ENCODE measurements at regions not wholly inside any gene's neighbourhood (a gene's known extent, or its start where the extent isn't known, plus 50 kb on each side); places are given as distances from the start of the nearest gene placed in this dataset.

DNA sequence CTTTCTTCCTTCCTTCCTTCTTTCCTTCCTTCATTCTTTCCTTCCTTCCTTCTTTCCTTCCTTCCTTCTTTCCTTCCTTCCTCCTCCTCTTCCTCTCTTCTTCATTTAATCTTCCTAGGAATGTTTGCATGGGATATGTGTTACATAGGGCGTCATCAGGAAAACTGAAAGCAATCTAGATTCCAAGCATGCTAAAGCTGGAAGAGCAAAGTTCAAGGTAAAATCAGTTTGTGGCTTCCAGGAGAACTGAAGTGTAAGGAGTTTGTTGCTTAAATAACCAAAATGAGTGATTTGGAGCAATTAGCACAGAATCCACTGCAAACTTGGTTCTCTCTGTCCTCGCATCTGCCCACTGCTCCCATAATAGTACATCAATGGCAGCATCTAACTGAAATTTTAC is 716.2 kb downstream of the GBE1 start:
- TF ChIP-seq, protein P1, sequence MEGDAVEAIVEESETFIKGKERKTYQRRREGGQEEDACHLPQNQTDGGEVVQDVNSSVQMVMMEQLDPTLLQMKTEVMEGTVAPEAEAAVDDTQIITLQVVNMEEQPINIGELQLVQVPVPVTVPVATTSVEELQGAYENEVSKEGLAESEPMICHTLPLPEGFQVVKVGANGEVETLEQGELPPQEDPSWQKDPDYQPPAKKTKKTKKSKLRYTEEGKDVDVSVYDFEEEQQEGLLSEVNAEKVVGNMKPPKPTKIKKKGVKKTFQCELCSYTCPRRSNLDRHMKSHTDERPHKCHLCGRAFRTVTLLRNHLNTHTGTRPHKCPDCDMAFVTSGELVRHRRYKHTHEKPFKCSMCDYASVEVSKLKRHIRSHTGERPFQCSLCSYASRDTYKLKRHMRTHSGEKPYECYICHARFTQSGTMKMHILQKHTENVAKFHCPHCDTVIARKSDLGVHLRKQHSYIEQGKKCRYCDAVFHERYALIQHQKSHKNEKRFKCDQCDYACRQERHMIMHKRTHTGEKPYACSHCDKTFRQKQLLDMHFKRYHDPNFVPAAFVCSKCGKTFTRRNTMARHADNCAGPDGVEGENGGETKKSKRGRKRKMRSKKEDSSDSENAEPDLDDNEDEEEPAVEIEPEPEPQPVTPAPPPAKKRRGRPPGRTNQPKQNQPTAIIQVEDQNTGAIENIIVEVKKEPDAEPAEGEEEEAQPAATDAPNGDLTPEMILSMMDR (IDR thresholded peaks at IDR 0.05): no peak
- TF ChIP-seq, protein P2, sequence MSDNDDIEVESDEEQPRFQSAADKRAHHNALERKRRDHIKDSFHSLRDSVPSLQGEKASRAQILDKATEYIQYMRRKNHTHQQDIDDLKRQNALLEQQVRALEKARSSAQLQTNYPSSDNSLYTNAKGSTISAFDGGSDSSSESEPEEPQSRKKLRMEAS (IDR thresholded peaks at IDR 0.05): no peak
- TF ChIP-seq POLR2A (IDR thresholded peaks at IDR 0.05; ENCODE audit: low read length) (no peak), BHLHE40 (IDR thresholded peaks at IDR 0.05; ENCODE audit: low read depth, low read length) (no peak), EP300 (IDR thresholded peaks at IDR 0.05) (no peak), KDM1A (IDR thresholded peaks at IDR 0.05; ENCODE audit: low read depth) (no peak), RARB (CRISPR knock-in tag; IDR thresholded peaks at IDR 0.05) (no peak)
- TF ChIP-seq, protein P3, sequence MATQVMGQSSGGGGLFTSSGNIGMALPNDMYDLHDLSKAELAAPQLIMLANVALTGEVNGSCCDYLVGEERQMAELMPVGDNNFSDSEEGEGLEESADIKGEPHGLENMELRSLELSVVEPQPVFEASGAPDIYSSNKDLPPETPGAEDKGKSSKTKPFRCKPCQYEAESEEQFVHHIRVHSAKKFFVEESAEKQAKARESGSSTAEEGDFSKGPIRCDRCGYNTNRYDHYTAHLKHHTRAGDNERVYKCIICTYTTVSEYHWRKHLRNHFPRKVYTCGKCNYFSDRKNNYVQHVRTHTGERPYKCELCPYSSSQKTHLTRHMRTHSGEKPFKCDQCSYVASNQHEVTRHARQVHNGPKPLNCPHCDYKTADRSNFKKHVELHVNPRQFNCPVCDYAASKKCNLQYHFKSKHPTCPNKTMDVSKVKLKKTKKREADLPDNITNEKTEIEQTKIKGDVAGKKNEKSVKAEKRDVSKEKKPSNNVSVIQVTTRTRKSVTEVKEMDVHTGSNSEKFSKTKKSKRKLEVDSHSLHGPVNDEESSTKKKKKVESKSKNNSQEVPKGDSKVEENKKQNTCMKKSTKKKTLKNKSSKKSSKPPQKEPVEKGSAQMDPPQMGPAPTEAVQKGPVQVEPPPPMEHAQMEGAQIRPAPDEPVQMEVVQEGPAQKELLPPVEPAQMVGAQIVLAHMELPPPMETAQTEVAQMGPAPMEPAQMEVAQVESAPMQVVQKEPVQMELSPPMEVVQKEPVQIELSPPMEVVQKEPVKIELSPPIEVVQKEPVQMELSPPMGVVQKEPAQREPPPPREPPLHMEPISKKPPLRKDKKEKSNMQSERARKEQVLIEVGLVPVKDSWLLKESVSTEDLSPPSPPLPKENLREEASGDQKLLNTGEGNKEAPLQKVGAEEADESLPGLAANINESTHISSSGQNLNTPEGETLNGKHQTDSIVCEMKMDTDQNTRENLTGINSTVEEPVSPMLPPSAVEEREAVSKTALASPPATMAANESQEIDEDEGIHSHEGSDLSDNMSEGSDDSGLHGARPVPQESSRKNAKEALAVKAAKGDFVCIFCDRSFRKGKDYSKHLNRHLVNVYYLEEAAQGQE (IDR thresholded peaks at IDR 0.05): no peak
- TF ChIP-seq, protein P4, sequence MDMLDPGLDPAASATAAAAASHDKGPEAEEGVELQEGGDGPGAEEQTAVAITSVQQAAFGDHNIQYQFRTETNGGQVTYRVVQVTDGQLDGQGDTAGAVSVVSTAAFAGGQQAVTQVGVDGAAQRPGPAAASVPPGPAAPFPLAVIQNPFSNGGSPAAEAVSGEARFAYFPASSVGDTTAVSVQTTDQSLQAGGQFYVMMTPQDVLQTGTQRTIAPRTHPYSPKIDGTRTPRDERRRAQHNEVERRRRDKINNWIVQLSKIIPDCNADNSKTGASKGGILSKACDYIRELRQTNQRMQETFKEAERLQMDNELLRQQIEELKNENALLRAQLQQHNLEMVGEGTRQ (IDR thresholded peaks at IDR 0.05): no peak

Measured in A549 (cell line).